Breast epithelium (tissue), 4 donors: ENCODE measurements at regions not wholly inside any gene's neighbourhood (a gene's known extent, or its start where the extent isn't known, plus 50 kb on each side); places are given as distances from the start of the nearest gene placed in this dataset.

ENCODE experiments used
- DNase-seq, 2 donors: peaks; one replicate each; pipeline ENCODE4 v3.0.0-alpha.2; 2019; ENCODE audit warnings: low spot score in 2 of 2
- H3K27ac ChIP-seq, 2 donors: fragments of 200-600 bp; sonication (generic) in 1 of 2; one replicate each; pipeline ENCODE4 v1.5.1; 2016 to 2019; ENCODE audit warnings: mild to moderate bottlenecking in 1 of 2
- H3K27me3 ChIP-seq, 2 donors: fragments of 200-600 bp; sonication (generic) in 1 of 2; one replicate each; pipeline versions ENCODE4 v1.5.1 to v1.6.0; 2017 to 2019; ENCODE audit warnings: control low read depth in 1 of 2, mild to moderate bottlenecking in 1 of 2
- H3K36me3 ChIP-seq: fragments of 200-600 bp; one replicate; pipeline ENCODE4 v1.5.1; 2019
- H3K4me1 ChIP-seq, 2 donors: fragments of 200-600 bp; sonication (generic); one replicate each; pipeline ENCODE4 v1.5.1; 2016 to 2019; ENCODE audit warnings: control low read depth in 1 of 2
- H3K4me3 ChIP-seq, 3 donors: fragments of 200-600 bp; sonication (generic); 1 replicate in 2 of 3; 2 replicates in 1 of 3; pipeline ENCODE4 v1.5.1; 2016 to 2019; ENCODE audit warnings: mild to moderate bottlenecking in 3 of 3, moderate library complexity in 2 of 3
- H3K9me3 ChIP-seq, 2 donors: fragments of 200-600 bp; sonication (generic) in 1 of 2; one replicate each; pipeline ENCODE4 v1.5.1; 2016 to 2019; ENCODE audit warnings: control low read depth in 1 of 2
- POLR2A ChIP-seq: fragments of 450-650 bp; IDR thresholded peaks from one replicate; pipeline ENCODE4 v1.6.1; 2016; ENCODE audit warnings: antibody characterized with exemption, mild to moderate bottlenecking, moderate library complexity
- POLR2AphosphoS5 ChIP-seq, 3 donors: sonication (generic); formaldehyde crosslinking; IDR thresholded peaks; one replicate each; pipeline ENCODE4 v1.6.1; 2017; ENCODE audit warnings: antibody characterized with exemption in 3 of 3
- intact Hi-C: fragments of 100-400 bp; cut with DNase I; formaldehyde crosslinking; loops from one replicate; pipeline ENCODE4 v1.15.1; 2023; ENCODE audit warnings: low total_unique reads
- TF ChIP-seq, protein P1 (sequence below), 3 donors: fragments of 450-650 bp; IDR thresholded peaks; one replicate each; pipeline ENCODE4 v1.5.1; 2016 to 2017; ENCODE audit warnings: antibody characterized with exemption in 3 of 3, mild to moderate bottlenecking in 3 of 3, moderate library complexity in 3 of 3

DNA sequence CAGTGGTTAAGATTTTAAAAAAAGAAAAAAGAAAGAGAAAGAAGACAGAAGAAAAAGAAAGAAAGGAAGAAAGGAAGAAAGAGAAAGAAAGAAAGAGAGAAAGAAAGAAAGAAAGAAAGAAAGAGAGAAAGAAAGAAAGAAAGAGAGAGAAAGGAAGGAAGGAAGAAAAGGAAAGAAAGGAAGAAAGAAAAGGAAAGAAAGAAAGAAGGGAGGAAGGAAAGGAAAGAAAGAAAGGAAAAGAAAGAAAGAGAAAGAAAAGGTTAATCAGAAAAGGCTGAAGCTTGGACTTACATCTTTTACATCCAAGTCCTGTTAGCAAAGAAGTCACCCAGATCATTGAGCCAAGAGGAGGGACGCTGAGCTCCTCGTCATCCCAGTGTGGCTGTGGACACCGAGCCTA, 70.0 kb downstream of the IRX2 start:
- no peak overlapping the region for H3K27ac ChIP-seq
- no peaks in the 10 kb centered on the region for H3K4me1 ChIP-seq
- TF ChIP-seq, protein P1, sequence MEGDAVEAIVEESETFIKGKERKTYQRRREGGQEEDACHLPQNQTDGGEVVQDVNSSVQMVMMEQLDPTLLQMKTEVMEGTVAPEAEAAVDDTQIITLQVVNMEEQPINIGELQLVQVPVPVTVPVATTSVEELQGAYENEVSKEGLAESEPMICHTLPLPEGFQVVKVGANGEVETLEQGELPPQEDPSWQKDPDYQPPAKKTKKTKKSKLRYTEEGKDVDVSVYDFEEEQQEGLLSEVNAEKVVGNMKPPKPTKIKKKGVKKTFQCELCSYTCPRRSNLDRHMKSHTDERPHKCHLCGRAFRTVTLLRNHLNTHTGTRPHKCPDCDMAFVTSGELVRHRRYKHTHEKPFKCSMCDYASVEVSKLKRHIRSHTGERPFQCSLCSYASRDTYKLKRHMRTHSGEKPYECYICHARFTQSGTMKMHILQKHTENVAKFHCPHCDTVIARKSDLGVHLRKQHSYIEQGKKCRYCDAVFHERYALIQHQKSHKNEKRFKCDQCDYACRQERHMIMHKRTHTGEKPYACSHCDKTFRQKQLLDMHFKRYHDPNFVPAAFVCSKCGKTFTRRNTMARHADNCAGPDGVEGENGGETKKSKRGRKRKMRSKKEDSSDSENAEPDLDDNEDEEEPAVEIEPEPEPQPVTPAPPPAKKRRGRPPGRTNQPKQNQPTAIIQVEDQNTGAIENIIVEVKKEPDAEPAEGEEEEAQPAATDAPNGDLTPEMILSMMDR (IDR thresholded peaks at IDR 0.05) = no peak
- TF ChIP-seq POLR2AphosphoS5 (IDR thresholded peaks at IDR 0.05) = no peak
- DNase-seq = no peak
- no peak overlapping the region for H3K4me3 ChIP-seq
- H3K27me3 ChIP-seq = no peaks in the 10 kb centered on the region
- intact Hi-C loops = no loop called here
- no peaks in the 10 kb centered on the region for H3K36me3 ChIP-seq
- H3K9me3 ChIP-seq = no peaks in the 10 kb centered on the region

DNA sequence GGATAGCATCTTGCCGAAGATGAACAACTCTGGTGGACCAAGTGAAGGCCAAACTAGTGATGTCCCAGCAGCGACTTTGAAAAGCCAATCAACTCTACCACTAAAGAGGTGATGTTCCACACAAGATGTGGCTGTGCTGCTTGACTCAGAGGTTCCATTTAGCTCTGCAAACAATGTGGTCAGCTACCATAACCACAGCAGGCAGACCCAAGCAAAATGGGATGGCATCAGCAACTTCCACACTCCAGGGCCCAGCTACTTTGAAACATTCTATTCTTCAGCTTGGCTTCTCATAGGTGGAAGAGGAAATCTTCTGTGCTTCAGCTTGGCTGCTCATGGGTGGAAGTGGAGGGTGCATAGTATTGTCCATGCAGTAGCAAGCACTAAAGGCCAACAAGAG, 70.5 kb downstream of the IRX2 start:
- intact Hi-C loops = no loop called here
- H3K9me3 ChIP-seq = no peaks in the 10 kb centered on the region
- no peak overlapping the region for H3K4me3 ChIP-seq
- TF ChIP-seq, protein P1 (IDR thresholded peaks at IDR 0.05) = no peak
- TF ChIP-seq POLR2AphosphoS5 (IDR thresholded peaks at IDR 0.05) (no peak), POLR2A (no peak)
- H3K36me3 ChIP-seq = no peaks in the 10 kb centered on the region
- H3K27ac ChIP-seq = no peak overlapping the region
- no peaks in the 10 kb centered on the region for H3K4me1 ChIP-seq
- H3K27me3 ChIP-seq = no peaks in the 10 kb centered on the region
- DNase-seq = no peak

DNA sequence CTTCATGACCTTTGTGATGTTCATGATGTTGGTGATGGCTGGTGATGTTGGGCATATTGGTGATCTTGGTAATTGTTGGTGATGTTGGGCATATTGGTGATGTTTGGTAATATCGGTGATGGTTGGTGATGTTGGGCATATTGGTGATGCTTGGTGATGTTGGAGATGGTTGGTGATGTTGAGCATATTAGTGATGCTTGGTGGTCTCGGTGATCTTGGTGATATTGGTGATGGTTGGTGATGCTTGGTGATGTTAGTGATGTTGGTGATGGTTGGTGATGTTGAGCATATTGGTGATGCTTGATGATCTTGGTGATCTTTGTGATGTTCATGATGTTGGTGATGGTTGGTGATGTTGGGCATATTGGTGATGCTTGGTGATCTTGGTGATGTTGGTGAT, 73.8 kb downstream of the IRX2 start:
- no peak for DNase-seq
- TF ChIP-seq, protein P1 (IDR thresholded peaks at IDR 0.05) = no peak
- TF ChIP-seq POLR2AphosphoS5 (IDR thresholded peaks at IDR 0.05) (no peak), POLR2A (no peak)

DNA sequence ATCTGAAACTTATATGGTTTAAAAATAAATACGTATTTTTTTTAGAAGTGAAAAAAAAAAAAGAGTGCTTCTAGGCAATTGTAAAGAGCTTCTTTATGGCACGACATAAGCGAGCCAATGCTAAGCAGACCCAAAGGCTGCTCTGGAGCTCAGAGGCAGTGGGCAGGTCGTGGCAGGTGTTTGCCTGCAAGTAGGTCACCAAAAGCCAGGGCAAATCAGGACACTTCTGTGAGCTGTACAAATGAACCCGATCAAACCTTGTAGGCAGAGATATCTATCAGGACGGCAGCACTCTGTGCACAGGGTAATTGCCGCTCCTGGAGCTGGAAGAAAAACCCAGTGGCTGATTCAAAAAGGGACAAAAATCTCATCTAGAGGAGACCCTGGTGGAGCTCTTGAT, 75.9 kb downstream of the IRX2 start:
- Histone ChIP-seq H3K27ac (no peak overlapping the region), H3K4me1 (no peaks in the 10 kb centered on the region), H3K9me3 (no peaks in the 10 kb centered on the region), H3K4me3 (no peak overlapping the region), H3K27me3 (no peaks in the 10 kb centered on the region), H3K36me3 (no peaks in the 10 kb centered on the region)
- TF ChIP-seq POLR2AphosphoS5 (IDR thresholded peaks at IDR 0.05) = no peak
- TF ChIP-seq, protein P1 (IDR thresholded peaks at IDR 0.05) = no peak
- TF ChIP-seq POLR2A = no peak
- intact Hi-C loops = no loop called here
- DNase-seq = no peak

More for the DNA sequence above, 73.8 kb downstream of the IRX2 start:
- Histone ChIP-seq H3K27me3 (no peaks in the 10 kb centered on the region), H3K27ac (no peak overlapping the region), H3K4me3 (no peak overlapping the region), H3K4me1 (no peaks in the 10 kb centered on the region), H3K9me3 (no peaks in the 10 kb centered on the region), H3K36me3 (no peaks in the 10 kb centered on the region)
- intact Hi-C loops = no loop called here

DNA sequence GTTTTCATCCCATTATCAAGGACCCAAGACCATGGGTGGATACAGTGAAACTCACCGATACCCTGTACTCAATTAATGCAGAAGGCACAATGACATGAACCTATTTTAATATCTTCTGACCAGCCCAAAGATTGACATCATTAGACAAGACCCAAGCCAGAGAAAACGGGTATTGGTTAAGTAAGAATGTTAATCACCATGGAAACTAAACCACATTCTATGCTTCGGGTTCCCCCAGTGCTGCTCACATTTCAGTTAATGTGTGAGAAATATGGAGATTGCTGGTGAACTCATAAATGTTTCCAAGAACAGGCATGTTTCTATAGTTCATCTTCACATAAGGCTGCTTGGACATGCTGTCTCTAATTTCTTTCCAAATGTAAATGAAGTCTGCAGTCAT, 77.0 kb downstream of the IRX2 start:
- H3K4me1 ChIP-seq = no peaks in the 10 kb centered on the region
- TF ChIP-seq, protein P1 (IDR thresholded peaks at IDR 0.05) = no peak
- TF ChIP-seq POLR2A = no peak
- TF ChIP-seq POLR2AphosphoS5 (IDR thresholded peaks at IDR 0.05) = no peak
- intact Hi-C loops = no loop called here
- DNase-seq = no peak
- no peaks in the 10 kb centered on the region for H3K9me3 ChIP-seq
- no peaks in the 10 kb centered on the region for H3K36me3 ChIP-seq
- no peak overlapping the region for H3K27ac ChIP-seq
- H3K4me3 ChIP-seq = no peak overlapping the region
- no peaks in the 10 kb centered on the region for H3K27me3 ChIP-seq
